ENCODE measurements at regions not wholly inside any gene's neighbourhood (a gene's known extent, or its start where the extent isn't known, plus 50 kb on each side); places are given as distances from the start of the nearest gene placed in this dataset.
"Not testable (repeated sequence)": the region's sequence is repeated elsewhere in the genome, so short reads cannot be mapped to it uniquely, and the experiment has no call there.

DNA sequence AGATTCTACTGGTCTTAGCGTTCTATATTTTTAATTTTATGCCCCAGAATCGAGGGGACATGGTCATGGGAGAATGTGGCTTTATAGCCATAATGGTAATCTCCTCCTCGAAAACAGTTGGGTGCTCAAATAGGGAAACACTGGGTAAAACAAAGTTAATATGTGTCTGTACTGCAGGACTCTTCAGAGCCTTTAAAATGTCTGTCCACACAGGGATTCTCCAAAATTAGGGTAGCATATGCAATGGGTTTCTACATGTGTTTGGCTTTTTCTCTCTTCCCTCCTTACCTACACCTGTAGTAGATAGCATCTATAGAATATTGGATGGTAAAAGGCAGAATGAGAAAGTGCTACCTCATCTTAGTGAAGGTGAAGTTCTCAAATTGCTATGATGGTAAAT lies 130.0 kb upstream of the NR3C1 start:
- ATAC-seq (no peak), DNase-seq (ENCODE audit: missing footprints) (no peak)
- intact Hi-C loops (cut with DNase I): no loop called here

GRCh38 chr5:143527808-143528207 lies 124.3 kb upstream of the NR3C1 start:
- no peak for DNase-seq (ENCODE audit: missing footprints)
- ATAC-seq: no peak
- intact Hi-C loops (cut with DNase I): no loop called here

DNA sequence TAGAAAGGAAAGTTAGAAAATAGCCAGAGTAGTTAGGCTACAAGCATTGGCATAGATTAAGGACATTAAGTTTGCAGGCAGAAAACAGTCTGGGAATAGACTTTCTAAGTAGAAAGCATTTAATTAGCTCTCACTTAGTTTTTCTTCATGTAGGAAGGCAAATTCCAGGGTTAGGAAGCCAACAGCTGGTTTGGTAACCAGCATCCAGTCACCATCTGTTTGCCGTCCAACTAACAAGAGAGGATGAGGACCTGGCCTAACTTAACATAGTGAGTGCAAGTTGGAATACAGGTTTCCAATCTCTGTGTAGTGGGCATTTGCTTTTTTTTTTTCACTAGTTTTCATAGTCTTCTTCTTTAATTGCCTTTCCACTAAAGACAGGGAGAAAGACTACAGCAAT lies 121.7 kb upstream of the NR3C1 start:
- ATAC-seq (no peak), DNase-seq (ENCODE audit: missing footprints) (no peak)
- intact Hi-C loops (cut with DNase I): no loop called here

DNA sequence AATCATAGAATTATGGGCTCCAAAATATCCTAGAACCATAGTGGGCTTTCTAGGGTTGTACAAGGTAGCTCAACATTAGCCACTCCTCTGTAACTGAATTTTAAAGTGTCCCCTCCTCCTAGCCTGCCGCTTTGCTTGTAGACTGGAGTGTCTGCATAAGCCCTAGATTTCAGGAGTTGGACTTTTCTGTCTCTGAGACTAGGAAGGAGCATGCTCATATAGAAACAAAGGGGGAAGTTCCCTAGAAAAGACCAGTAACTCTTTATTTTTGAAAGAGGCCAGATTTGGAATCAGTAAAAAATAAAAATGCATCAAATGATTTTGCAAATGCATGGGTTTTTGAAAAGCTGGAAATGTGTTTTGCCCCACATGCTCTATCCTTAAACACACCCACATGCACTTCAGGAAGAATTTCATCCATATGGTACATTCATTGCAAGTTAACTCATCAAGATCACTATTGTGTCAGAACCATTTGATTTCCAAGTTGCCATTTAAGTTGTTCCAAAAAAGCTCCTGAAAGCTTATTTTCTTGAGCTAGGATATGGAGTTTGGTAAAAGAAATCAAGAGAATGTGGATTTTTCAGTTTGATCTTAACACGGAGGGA lies 121.0 kb upstream of the NR3C1 start:
- DNase-seq (ENCODE audit: missing footprints): no peak
- no peak for ATAC-seq
- intact Hi-C loops (cut with DNase I): no loop called here

DNA sequence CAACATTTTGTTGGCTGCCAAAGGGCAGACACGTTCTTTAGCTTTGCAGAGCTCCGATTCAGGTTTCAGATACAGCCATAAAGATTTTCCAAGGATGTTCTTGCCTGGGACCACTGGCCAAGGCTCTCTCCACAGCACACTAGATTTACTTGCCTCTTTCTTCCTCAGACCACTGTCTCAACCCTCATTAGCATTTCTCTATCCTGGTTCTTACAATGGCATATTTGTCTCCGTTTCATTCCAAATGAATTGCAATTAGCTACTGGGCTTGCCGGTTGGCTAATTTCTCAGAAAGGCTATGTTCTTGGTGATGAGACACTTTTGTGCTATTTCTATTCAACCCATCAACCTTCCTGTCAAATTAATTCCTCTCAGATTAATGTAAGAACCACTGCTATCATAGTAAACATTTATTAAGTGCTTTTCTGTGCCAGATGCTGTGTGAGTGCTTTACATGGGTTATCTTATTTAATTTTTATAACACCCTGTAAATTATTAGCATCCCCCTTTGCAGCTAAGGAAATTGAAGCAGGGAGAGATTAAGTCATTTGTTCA lies 118.4 kb upstream of the NR3C1 start:
- DNase-seq (ENCODE audit: missing footprints) (no peak), ATAC-seq (no peak)
- intact Hi-C loops (cut with DNase I): no loop called here

GRCh38 chr5:143521141-143521540 lies 117.7 kb upstream of the NR3C1 start:
- DNase-seq (ENCODE audit: missing footprints): no peak
- intact Hi-C loops (cut with DNase I): no loop called here

DNA sequence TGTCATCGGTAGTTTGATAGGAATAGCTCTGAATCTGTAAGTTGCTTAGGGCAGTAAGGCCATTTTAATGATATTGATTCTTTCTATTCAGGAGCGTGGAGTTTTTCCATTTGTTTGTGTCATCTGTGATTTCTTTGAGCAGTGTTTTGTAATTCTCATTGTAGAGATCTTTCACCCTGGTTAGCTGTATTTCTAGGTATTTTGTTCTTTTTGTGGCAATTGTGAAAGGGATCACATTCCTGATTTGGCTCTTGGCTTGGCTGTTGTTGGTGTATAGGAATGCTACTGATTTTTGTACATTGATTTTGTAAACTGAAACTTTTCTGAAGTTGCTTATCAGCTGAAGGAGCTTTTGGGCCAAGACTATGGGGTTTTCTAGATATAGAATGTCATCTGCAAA lies 115.7 kb upstream of the NR3C1 start:
- intact Hi-C loops (cut with DNase I); ATAC-seq: not testable (repeated sequence)

More at GRCh38 chr5:143521141-143521540, 117.7 kb upstream of the NR3C1 start:
- no peak for ATAC-seq

DNA sequence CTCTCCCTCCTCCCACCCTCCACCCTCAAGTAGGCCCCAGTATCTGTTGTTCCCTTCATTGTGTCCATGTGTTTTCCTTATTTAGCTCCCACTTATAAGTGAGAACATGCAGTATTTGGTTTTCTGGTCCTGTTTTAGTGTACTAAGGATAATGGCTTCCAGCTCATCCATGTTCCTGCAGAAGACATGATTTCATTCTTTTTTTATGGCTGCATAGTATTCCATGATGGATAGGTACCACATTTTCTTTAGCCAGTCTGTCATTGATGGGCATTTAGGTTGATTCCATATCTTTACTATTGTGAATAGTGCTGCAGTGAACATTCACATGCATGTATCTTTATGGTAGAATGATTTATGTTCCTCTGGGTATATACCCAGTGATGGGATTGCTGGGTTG lies 114.3 kb upstream of the NR3C1 start:
- DNase-seq (ENCODE audit: missing footprints); ATAC-seq; intact Hi-C loops (cut with DNase I): not testable (repeated sequence)

More for the DNA sequence above, 115.7 kb upstream of the NR3C1 start:
- not testable (repeated sequence) for DNase-seq (ENCODE audit: missing footprints)

GRCh38 chr5:143516249-143516648 lies 112.8 kb upstream of the NR3C1 start:
- intact Hi-C loops (cut with DNase I): no loop called here
- ATAC-seq (peak; percentile 13), DNase-seq (ENCODE audit: missing footprints) (no peak)

DNA sequence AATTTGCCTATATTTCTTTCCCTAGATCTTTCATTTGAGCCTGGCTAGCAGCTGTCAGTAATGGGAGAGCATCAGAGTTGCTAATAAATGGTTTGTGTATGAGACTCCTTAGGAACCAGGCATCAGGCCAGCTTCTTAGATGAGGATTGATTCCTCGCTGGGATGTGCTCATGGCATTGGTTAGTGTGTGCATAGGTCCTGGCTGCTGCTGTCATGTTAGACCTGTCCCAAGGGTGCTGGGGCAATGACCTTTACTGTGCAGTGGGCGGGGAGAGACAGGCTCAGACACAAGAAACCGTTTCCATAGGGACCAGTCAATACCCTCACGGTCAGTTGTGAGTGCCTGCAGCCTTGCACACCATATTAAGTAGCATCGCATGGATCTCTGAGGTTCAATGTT lies 112.3 kb upstream of the NR3C1 start:
- DNase-seq (ENCODE audit: missing footprints) (no peak), ATAC-seq (peak; percentile 44)
- intact Hi-C loops (cut with DNase I): no loop called here

DNA sequence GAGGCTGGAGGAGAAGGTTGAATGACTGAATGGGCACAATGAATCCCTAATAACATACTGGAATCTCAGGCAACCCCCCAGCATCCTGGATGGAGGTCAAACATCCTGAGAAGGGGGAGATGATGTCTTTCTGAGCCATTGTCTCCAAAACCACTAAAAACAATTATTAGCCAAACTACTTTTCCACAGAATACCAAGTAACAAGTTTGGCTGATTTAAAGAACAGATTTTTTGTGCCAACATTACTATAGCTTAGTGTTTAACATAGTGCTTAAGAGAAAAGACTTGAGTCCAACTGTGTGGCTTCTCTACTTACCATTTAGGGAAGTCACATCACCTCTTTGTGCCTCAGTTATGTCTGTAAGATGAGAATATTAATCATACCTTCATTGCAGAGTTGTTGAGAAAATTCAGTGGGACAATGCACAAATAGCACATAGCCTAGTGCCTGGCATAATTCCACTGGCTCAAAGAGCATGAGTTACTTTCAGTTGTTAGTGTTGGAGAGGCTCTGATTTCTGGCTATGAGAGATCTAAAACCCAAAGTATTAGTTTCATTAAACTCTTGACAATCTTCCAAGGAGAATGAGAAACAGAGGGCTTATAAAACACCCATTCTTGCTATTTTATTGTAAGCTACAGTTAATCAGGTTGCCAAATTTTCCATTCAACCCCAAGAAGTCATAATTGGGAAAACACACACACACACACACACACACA lies 111.3 kb upstream of the NR3C1 start:
- ATAC-seq (no peak), DNase-seq (ENCODE audit: missing footprints) (no peak)
- intact Hi-C loops (cut with DNase I): no loop called here

- intact Hi-C loops (cut with DNase I): no loop called here
- no peak for ATAC-seq
Observed at GRCh38 chr5:143513720-143514119, 110.2 kb upstream of the NR3C1 start.

DNA sequence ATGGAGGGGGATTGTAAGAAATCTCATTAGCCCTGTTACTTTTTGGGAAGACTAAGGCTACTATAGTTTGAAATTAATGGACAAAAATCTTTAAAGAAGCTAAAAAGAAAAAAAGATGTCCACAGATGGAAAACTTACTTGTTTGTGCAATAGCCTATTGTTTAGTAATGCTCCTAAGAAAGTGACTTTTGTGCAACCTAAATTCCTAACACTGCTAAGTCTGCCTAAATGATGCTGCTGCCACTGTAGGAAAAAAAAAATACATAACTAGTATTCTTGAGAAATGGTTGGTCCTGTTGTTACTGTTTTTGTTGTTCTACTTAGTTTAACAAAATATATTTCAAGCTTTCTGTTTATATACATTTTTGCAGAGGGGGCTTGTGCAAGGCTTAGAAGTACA lies 108.2 kb upstream of the NR3C1 start:
- DNase-seq (ENCODE audit: missing footprints) (no peak), ATAC-seq (no peak)
- intact Hi-C loops (cut with DNase I): no loop called here

More at GRCh38 chr5:143513720-143514119, 110.2 kb upstream of the NR3C1 start:
- DNase-seq (ENCODE audit: missing footprints): no peak

DNA sequence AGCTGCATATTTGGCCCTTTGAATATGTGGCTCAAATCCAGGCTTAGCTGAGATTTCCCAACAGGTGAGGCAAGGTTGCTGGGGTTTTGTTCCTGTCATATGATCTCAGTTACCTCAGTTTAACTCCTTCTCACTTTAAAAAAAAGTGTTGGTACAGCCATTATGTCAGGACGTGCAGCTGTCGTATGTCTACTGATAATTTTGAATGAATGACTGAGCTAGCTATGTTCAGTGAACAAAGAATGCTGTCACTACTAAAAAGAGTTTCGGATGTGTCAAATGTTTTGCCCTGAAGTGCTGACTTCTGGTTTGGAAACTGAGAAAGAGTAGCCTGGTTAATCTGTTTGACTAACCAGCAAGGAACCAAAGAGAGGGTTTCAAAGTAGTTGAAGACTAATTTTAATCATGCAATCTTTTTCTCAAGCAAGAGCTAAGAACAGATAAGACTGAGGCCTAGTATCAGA lies 106.3 kb upstream of the NR3C1 start:
- intact Hi-C loops (cut with DNase I): no loop called here
- DNase-seq (ENCODE audit: missing footprints) (no peak), ATAC-seq (no peak)

DNA sequence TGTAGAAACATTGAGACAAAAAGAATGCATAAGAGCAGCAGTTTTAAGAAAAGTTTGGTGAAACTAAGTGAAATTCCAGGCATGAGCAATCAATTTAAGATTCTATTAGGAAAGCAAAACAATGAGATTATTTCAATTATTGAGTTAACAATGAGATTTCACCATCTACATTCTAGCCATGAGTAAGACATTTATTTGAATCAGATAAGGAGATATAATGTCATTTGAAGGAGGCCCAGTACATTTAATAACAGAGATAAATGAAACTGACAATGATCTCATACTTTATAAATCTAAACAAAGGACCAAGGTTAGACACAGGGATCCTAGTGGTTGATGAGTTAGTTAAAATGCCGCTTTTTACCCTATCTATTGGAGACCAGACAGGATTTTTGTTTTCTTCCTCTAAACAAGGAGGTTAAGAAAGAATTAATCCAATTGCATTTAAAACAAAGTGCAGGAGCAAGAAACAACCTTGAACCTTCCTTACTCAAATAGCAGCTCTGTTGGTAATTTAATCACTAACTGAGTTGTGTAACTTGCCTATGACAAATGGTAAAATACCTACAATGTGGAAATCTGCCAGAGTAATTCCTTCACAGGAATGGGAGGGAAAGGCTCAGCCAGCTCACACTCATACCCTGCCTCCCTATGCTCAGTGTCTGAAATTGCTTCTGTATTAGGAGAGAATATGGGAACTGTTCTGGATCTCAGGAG lies 103.5 kb upstream of the NR3C1 start:
- ATAC-seq: peak; percentile 72
- DNase-seq (ENCODE audit: missing footprints): no peak
- intact Hi-C loops (cut with DNase I): no loop called here

- intact Hi-C loops (cut with DNase I): no loop called here
- DNase-seq (ENCODE audit: missing footprints) (no peak), ATAC-seq (no peak)
Observed at GRCh38 chr5:143505934-143506333, 102.4 kb upstream of the NR3C1 start.

DNA sequence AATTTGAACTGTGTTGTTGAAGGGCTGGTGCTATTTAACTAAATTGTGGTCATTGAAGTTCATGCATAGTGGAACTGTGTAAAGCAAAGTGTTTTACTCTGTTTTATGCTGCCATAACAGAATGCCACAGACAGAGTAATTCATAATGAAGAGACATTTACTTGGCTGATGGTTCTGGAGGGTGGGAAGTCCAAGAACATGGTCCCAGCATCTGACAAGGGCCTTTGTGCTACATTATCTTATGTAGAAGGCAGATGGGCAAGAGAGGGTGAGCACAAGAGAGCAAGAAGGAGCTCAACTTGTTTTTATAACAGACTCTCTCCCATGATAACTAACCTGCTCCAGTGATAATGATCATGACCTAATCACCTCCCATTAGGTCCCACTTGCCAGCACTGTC lies 101.9 kb upstream of the NR3C1 start:
- DNase-seq (ENCODE audit: missing footprints) (no peak), ATAC-seq (no peak)
- intact Hi-C loops (cut with DNase I): no loop called here

DNA sequence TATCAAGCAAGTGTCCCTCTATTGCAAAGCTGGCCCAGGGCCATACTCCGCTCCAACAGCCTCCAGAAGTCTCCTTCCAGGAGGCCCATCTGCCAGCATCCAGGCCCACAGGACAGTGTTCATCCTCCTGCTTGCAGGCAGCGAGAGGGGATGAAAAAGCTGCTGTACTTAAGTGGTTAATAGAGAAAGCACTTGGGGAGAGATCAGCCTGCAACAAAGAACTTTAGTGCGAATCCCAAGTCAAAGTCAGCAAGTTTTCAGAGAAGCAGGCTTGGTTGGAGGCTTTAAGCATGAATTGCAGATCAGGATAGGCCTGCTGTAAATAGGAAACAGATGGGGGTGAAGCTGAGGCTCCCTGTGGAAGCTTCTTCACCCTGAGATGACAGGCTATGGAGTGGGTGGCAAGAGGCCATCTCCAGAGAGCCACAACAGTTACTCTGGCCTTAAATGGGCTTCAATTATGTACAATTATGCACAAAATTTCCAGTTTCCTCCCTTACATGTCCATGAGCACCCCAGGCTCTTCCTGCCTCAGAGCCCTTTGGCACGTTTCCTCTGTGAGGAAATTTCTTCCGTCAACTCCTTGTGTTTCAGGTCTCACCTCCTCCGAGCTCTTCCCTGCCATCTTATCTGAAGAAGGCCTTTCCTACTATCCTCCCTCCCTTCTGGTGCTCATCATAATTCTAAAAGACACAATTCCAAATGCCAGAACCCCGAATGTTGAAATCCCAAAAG lies 98.0 kb upstream of the NR3C1 start:
- ATAC-seq (peak; percentile 12), DNase-seq (ENCODE audit: missing footprints) (no peak)
- intact Hi-C loops (cut with DNase I): no loop called here
